Right lobe of liver (tissue), 6 donors: ENCODE measurements at regions not wholly inside any gene's neighbourhood (a gene's known extent, or its start where the extent isn't known, plus 50 kb on each side); places are given as distances from the start of the nearest gene placed in this dataset.

Experiments
- ATAC-seq, 4 donors: fragments of 200-7000 bp; cut with Tn5 transposase; one replicate each; pipeline ENCODE4 v1.9.1; 2020; ENCODE audit warnings: mild to moderate bottlenecking in 4 of 4, moderate library complexity in 4 of 4
- DNase-seq, 3 donors: peaks; one replicate each; pipeline ENCODE4 v3.0.0-alpha.2; 2020
- H3K27ac ChIP-seq, 3 donors: fragments of 200-600 bp; one replicate each; pipeline ENCODE4 v1.8.0; 2022
- H3K27me3 ChIP-seq, 2 donors: fragments of 200-600 bp; one replicate each; pipeline ENCODE4 v1.8.0; 2022
- H3K36me3 ChIP-seq, 4 donors: fragments of 200-600 bp; sonication (generic) in 1 of 4; one replicate each; pipeline versions ENCODE4 v1.5.1 to v1.8.0; 2017 to 2022; ENCODE audit warnings: control low read depth in 1 of 4
- H3K4me1 ChIP-seq, 4 donors: fragments of 200-600 bp; sonication (generic) in 1 of 4; one replicate each; pipeline versions ENCODE4 v1.5.1 to v1.8.0; 2017 to 2022; ENCODE audit warnings: control low read depth in 1 of 4
- H3K4me3 ChIP-seq, 3 donors: fragments of 200-600 bp; one replicate each; pipeline ENCODE4 v1.8.0; 2022
- H3K9me3 ChIP-seq, 4 donors: fragments of 200-600 bp; sonication (generic) in 1 of 4; one replicate each; pipeline versions ENCODE4 v1.5.1 to v1.8.0; 2017 to 2022; ENCODE audit warnings: control low read depth in 1 of 4
- POLR2A ChIP-seq: fragments of 450-650 bp; IDR thresholded peaks from one replicate; pipeline ENCODE4 v1.6.1; 2017; ENCODE audit warnings: antibody characterized with exemption, mild to moderate bottlenecking
- WGBS: methylation state at CpG from one replicate; pipeline ENCODE4 v1.1.6; 2018; ENCODE audit warnings: low coverage, low lambda C conversion rate; ENCODE audit not compliant: insufficient coverage; ENCODE audit errors: missing lambda C conversion rate; 5-methylcytosine and 5-hydroxymethylcytosine counted together
- intact Hi-C, 2 donors: fragments of 100-400 bp; cut with DNase I; formaldehyde crosslinking; loops; one replicate each; pipeline versions ENCODE4 v1.11.2 to v1.14.1; 2022
- TF ChIP-seq, protein P1 (sequence below), 4 donors: fragments of 200-600 bp in 3 of 4; fragments of 450-650 bp in 1 of 4; IDR thresholded peaks; one replicate each; pipeline versions ENCODE4 v1.5.1 to v1.8.0; 2016 to 2022; ENCODE audit warnings: antibody characterized with exemption in 4 of 4, mild to moderate bottlenecking in 2 of 4
- donor health status: DM: no; HTN: yes; CAD: no.
- donor health status: DM: no; HTN: no; CAD: no.
- donor health status: DM: no; HTN: no; CAD: no.
- donor health status: DM: no; HTN: yes; CAD: no.
- donor health status: DM: no; HTN: yes; CAD: no.

DNA sequence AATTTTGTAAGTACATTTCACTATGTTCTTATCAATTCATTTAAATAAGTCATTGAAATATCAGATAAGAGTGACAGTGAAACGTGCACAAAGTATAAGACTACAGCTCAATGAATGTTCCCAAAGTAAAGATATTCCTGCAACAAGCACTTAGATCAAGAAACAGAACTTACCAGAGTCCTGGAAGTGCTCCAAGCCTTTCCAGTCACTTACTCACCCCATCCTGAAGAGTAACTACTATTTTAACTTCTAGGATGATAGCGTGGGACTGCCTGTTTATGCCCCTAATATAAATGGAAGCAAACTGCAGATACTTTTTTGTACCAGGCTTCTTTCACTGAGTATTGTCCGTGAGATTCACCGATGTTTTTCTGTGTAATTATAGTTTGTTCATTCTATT, 768.9 kb downstream of the SLC4A3 start:
- ATAC-seq (no peak), DNase-seq (no peak)
- H3K36me3 ChIP-seq, result no peaks in the 10 kb centered on the region
- no peak overlapping the region for H3K4me3 ChIP-seq
- TF ChIP-seq, protein P1, sequence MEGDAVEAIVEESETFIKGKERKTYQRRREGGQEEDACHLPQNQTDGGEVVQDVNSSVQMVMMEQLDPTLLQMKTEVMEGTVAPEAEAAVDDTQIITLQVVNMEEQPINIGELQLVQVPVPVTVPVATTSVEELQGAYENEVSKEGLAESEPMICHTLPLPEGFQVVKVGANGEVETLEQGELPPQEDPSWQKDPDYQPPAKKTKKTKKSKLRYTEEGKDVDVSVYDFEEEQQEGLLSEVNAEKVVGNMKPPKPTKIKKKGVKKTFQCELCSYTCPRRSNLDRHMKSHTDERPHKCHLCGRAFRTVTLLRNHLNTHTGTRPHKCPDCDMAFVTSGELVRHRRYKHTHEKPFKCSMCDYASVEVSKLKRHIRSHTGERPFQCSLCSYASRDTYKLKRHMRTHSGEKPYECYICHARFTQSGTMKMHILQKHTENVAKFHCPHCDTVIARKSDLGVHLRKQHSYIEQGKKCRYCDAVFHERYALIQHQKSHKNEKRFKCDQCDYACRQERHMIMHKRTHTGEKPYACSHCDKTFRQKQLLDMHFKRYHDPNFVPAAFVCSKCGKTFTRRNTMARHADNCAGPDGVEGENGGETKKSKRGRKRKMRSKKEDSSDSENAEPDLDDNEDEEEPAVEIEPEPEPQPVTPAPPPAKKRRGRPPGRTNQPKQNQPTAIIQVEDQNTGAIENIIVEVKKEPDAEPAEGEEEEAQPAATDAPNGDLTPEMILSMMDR (IDR thresholded peaks at IDR 0.05), result no peak
- no peak for TF ChIP-seq POLR2A
- no peaks in the 10 kb centered on the region for H3K9me3 ChIP-seq
- H3K4me1 ChIP-seq, result no peaks in the 10 kb centered on the region
- no peak overlapping the region for H3K27ac ChIP-seq
- H3K27me3 ChIP-seq, result no peaks in the 10 kb centered on the region
- intact Hi-C loops, result no loop called here
- WGBS, result 41% methylated on average over 4 of the region's 4 CpGs

DNA sequence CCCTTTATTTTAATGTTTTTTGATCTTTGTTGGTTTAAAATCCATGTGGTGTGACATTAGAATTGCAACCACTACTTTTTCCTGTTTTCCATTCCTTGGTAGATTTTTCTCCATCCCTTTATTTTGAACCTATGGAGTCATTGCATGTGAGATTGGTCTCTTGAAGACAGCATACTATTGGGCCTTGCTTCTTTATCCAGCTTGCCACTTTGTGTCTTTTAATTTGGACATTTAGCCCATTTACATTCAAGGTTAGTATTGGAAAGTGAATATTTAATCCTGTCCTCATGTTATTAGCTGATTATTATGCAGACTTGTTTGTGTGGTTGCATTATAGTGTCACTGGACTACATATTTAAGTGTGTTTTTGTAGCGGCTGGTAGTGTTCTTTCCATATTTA, 782.9 kb downstream of the SLC4A3 start:
- no peak for ATAC-seq
- intact Hi-C loops, result no loop called here
- WGBS, result 44% methylated on average over 1 of the region's 1 CpG

DNA sequence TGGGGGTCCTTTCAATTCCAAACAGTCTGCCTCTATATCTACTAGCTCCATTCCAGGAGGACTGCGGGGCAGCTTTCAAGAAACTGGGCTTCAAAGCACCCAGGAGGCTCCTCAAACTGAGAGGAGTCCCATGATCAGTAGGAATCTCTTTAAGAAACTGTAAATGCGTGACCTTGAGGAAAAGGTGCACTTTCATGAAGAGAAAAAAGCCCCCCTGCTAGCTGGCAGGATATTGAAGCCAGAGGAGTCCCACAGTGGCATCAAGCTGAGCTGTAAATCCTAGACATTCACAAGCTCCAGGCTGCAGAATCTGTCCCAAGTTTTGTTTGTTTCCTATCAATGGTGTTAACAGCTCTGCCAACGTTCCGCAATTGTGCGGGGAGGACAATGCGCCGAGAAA, 790.1 kb downstream of the SLC4A3 start:
- no peak for ATAC-seq
- no peak for TF ChIP-seq POLR2A
- TF ChIP-seq, protein P1 (IDR thresholded peaks at IDR 0.05), result no peak

More for the DNA sequence above, 782.9 kb downstream of the SLC4A3 start:
- no peak for DNase-seq
- peaks cover 0 to 3% (median 0%) of the 10 kb centered on the region in 4 donors for H3K9me3 ChIP-seq
- no peaks in the 10 kb centered on the region for H3K4me1 ChIP-seq
- no peaks in the 10 kb centered on the region for H3K36me3 ChIP-seq
- TF ChIP-seq, protein P1 (IDR thresholded peaks at IDR 0.05), result no peak
- TF ChIP-seq POLR2A, result no peak
- H3K4me3 ChIP-seq, result no peak overlapping the region
- H3K27ac ChIP-seq, result no peak overlapping the region
- no peaks in the 10 kb centered on the region for H3K27me3 ChIP-seq

DNA sequence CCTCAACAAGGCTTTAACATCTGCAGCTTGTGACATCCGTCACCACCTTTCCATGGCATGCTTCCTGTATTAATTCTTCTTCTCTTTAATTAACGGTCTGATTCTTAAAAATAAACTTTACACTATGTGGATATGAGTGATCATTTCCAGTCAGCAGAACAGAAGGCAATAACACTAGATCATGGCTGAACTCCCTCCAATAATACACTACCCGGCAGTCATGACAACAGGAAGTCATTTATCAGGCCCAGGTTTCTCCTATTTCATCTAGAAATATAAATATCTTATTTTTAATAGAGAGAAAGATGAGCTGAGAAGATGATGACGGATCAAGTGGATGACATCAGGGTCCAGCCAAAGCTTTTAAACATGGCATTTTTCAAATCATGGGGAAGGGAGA, 792.2 kb downstream of the SLC4A3 start:
- H3K36me3 ChIP-seq, result no peaks in the 10 kb centered on the region
- DNase-seq (no peak), ATAC-seq (no peak)
- no peaks in the 10 kb centered on the region for H3K9me3 ChIP-seq
- no peaks in the 10 kb centered on the region for H3K4me1 ChIP-seq
- TF ChIP-seq, protein P1 (IDR thresholded peaks at IDR 0.05), result no peak
- no peak for TF ChIP-seq POLR2A
- no peak overlapping the region for H3K27ac ChIP-seq
- no peaks in the 10 kb centered on the region for H3K27me3 ChIP-seq
- WGBS, result 39% methylated on average over 4 of the region's 4 CpGs
- intact Hi-C loops, result no loop called here
- no peak overlapping the region for H3K4me3 ChIP-seq

More for the DNA sequence above, 790.1 kb downstream of the SLC4A3 start:
- H3K4me1 ChIP-seq, result no peaks in the 10 kb centered on the region
- H3K9me3 ChIP-seq, result no peaks in the 10 kb centered on the region
- H3K36me3 ChIP-seq, result no peaks in the 10 kb centered on the region
- intact Hi-C loops, result no loop called here
- no peak for DNase-seq
- no peaks in the 10 kb centered on the region for H3K27me3 ChIP-seq
- H3K27ac ChIP-seq, result no peak overlapping the region
- 10% methylated on average over 7 of the region's 7 CpGs for WGBS
- no peak overlapping the region for H3K4me3 ChIP-seq

DNA sequence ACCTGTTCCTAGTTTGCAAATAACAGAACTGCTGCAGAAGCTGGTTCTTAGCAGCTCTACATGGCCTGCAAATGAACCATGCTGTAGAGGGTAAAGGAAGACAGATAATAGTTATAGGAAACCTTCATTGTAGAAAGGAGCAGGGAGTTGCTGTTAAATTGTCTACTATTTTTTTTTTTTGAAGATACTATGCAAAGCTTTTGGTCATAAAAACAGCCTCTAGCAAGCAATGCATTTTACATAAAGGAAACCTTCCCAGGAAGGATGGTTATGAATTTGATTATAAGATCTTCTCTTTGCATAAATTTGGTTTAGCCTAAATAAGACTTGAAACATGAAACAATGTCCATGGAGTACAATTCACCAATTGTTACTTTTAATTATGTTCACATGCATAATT, 793.4 kb downstream of the SLC4A3 start:
- no peaks in the 10 kb centered on the region for H3K36me3 ChIP-seq
- H3K9me3 ChIP-seq, result no peaks in the 10 kb centered on the region
- intact Hi-C loops, result no loop called here
- H3K27ac ChIP-seq, result no peak overlapping the region
- H3K4me1 ChIP-seq, result no peaks in the 10 kb centered on the region
- no peaks in the 10 kb centered on the region for H3K27me3 ChIP-seq
- DNase-seq (no peak), ATAC-seq (no peak)
- H3K4me3 ChIP-seq, result no peak overlapping the region
- no peak for TF ChIP-seq POLR2A
- TF ChIP-seq, protein P1 (IDR thresholded peaks at IDR 0.05), result no peak
